Panc1 (cell line): ENCODE measurements at regions not wholly inside any gene's neighbourhood (a gene's known extent, or its start where the extent isn't known, plus 50 kb on each side); places are given as distances from the start of the nearest gene placed in this dataset.

ENCODE experiments used
- ATAC-seq: fragments of 200-7000 bp; cut with Tn5 transposase; 2 replicates; pipeline ENCODE4 v1.9.1; 2020; ENCODE audit warnings: mild to moderate bottlenecking, moderate library complexity
- BruUV-seq: library from RNA; stranded (reverse); fragments of 400-500 nt; replicated peaks from 2 replicates; lab custom pipeline; 2021; lab: Mats Ljungman, UMichigan
- CTCF ChIA-PET: fragments of 300-600 bp; sonication (Branson Sonifier 250); formaldehyde crosslinking; loops from one replicate; lab custom pipeline; 2022; ENCODE audit warnings: antibody characterized with exemption; lab: Charles Lee
- POLR2A ChIA-PET: fragments of 300-600 bp; sonication (Branson Sonifier 250); formaldehyde crosslinking; loops from one replicate; lab custom pipeline; 2022; ENCODE audit warnings: antibody characterized with exemption; lab: Charles Lee
- DNase-seq: peaks from one replicate; pipeline ENCODE4 v3.0.0-alpha.2; 2010; ENCODE audit warnings: low read depth, low spot score
- H3K27ac ChIP-seq: 2 replicates; pipeline ENCODE4 v1.5.1; 2011; ENCODE audit warnings: mild to moderate bottlenecking, low read length, inconsistent platforms
- H3K27me3 ChIP-seq: fragments of 200-500 bp; sonication (Bioruptor generic); 2 replicates; pipeline ENCODE4 v1.6.0; 2014; ENCODE audit warnings: low read length, inconsistent platforms; ENCODE audit not compliant: control insufficient read depth, insufficient read depth
- H3K36me3 ChIP-seq: fragments of 200-500 bp; sonication (Bioruptor generic); 2 replicates; pipeline ENCODE4 v1.5.1; 2014; ENCODE audit warnings: inconsistent platforms, mild to moderate bottlenecking, low read length, moderate library complexity; ENCODE audit not compliant: control insufficient read depth, insufficient read depth
- H3K4me1 ChIP-seq: 2 replicates; pipeline ENCODE4 v1.5.1; 2011; ENCODE audit warnings: inconsistent platforms, mild to moderate bottlenecking, low read length, moderate library complexity; ENCODE audit not compliant: control insufficient read depth, insufficient read depth
- H3K4me3 ChIP-seq, 2 experiments: 2 replicates each; pipeline ENCODE4 v1.5.1; 2011 to 2012; ENCODE audit warnings: low read depth in 2 of 2, low read length in 2 of 2, mild to moderate bottlenecking in 2 of 2, inconsistent platforms in 1 of 2, moderate library complexity in 1 of 2
- H3K9me3 ChIP-seq: fragments of 200-500 bp; sonication (Bioruptor generic); 2 replicates; pipeline ENCODE4 v1.5.1; 2014; ENCODE audit warnings: low read depth, mild to moderate bottlenecking, inconsistent platforms, low read length, moderate library complexity; ENCODE audit not compliant: control insufficient read depth, insufficient read depth
- CTCF ChIP-seq: fragments of 450-650 bp; IDR thresholded peaks from 2 replicates; pipeline ENCODE4 v1.5.1; 2017; ENCODE audit warnings: mild to moderate bottlenecking
- POLR2AphosphoS5 ChIP-seq: IDR thresholded peaks from 2 replicates; pipeline ENCODE4 v1.6.1; 2012; ENCODE audit warnings: mild to moderate bottlenecking, low read depth, low read length, moderate library complexity
- REST ChIP-seq, 2 experiments: IDR thresholded peaks; 2 replicates each; pipeline ENCODE4 v1.6.1; 2011 to 2012; ENCODE audit warnings: low read depth in 2 of 2, control low read depth in 1 of 2, low read length in 1 of 2, mild to moderate bottlenecking in 1 of 2, moderate library complexity in 1 of 2; ENCODE audit not compliant: insufficient read depth in 1 of 2
- SIN3A ChIP-seq: IDR thresholded peaks from 2 replicates; pipeline ENCODE4 v1.6.1; 2012; ENCODE audit warnings: low read depth, mild to moderate bottlenecking, low read length, moderate library complexity, borderline replicate concordance; ENCODE audit not compliant: insufficient read depth
- TCF7L2 ChIP-seq: IDR thresholded peaks from 2 replicates; pipeline ENCODE4 v1.6.1; 2011; ENCODE audit warnings: mild to moderate bottlenecking, low read depth, low read length, inconsistent platforms
- in situ Hi-C: cut with HindIII; loops from 2 replicates; pipeline ENCODE4 v1.10.0; 2016; ENCODE audit warnings: low sequenced_read_pairs, low pct_unique_long_range_greater_than_20kb
- intact Hi-C: fragments of 100-400 bp; cut with micrococcal nuclease; formaldehyde crosslinking; loops from one replicate; pipeline ENCODE4 v1.10.0; 2022; ENCODE audit not compliant: unreplicated experiment

DNA sequence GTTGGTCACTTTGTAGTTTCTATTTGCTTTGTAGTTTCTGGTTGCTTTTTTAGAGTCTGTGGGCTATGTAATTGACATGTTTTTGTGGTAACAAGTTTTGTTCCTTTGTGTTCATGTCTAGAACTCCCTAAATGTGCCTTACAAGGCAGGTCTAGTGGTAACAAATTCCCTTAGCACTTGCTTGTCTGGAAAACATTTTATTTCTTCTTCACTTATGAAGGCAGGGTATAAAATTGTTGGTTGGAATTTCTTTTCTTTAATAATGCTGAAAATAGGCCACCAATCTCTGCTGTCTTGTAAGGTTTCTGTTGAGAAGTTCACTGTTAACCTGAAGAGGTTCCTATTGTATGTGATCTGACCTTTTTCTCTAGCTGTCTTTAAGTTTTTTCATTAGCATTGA is 383.6 kb downstream of the EPHA7 start:
- TF ChIP-seq CTCF (no peak), POLR2AphosphoS5 (no peak), REST (IDR thresholded peaks at IDR 0.05; ENCODE audit: insufficient read depth in 1 of 2, low read depth in 2 of 2, low read length in 1 of 2) (no peak), SIN3A (no peak), TCF7L2 (no peak)
- no peak for ATAC-seq
- in situ Hi-C loops (no loop called here), intact Hi-C loops (no loop called here)
- DNase-seq: no peak
- no peak overlapping the region for H3K27ac ChIP-seq
- no TSS peak for BruUV-seq
- H3K27me3 ChIP-seq: no peaks in the 10 kb centered on the region
- H3K4me1 ChIP-seq: no peaks in the 10 kb centered on the region
- H3K36me3 ChIP-seq: no peaks in the 10 kb centered on the region
- H3K9me3 ChIP-seq: no peaks in the 10 kb centered on the region
- no peak overlapping the region for H3K4me3 ChIP-seq
- CTCF ChIA-PET: no interaction called here
- POLR2A ChIA-PET: no interaction called here

- DNase-seq (no peak), ATAC-seq (no peak)
- no peaks in the 10 kb centered on the region for H3K36me3 ChIP-seq
- no peak overlapping the region for H3K4me3 ChIP-seq
- ChIA-PET CTCF (no interaction called here), POLR2A (no interaction called here)
- no peaks in the 10 kb centered on the region for H3K27me3 ChIP-seq
- H3K9me3 ChIP-seq: no peaks in the 10 kb centered on the region
- H3K4me1 ChIP-seq: no peaks in the 10 kb centered on the region
- in situ Hi-C loops (no loop called here), intact Hi-C loops (no loop called here)
- no peak overlapping the region for H3K27ac ChIP-seq
- TF ChIP-seq SIN3A (no peak), REST (IDR thresholded peaks at IDR 0.05; ENCODE audit: insufficient read depth in 1 of 2, low read depth in 2 of 2, low read length in 1 of 2) (no peak), POLR2AphosphoS5 (no peak), CTCF (no peak)
- BruUV-seq: no TSS peak
Measured at GRCh38 chr6:93021235-93021915, 398.0 kb downstream of the EPHA7 start.
